ENCODE measurements at regions not wholly inside any gene's neighbourhood (a gene's known extent, or its start where the extent isn't known, plus 50 kb on each side); places are given as distances from the start of the nearest gene placed in this dataset.

GRCh38 chr3:73203633-73204032 lies 142.2 kb downstream of the EBLN2 start (continued):
- TF ChIP-seq REST (IDR thresholded peaks at IDR 0.05) (no peak), EGR1 (IDR thresholded peaks at IDR 0.05; ENCODE audit: low read depth in 2 of 2) (no peak), JUND (IDR thresholded peaks at IDR 0.05) (no peak)

DNA sequence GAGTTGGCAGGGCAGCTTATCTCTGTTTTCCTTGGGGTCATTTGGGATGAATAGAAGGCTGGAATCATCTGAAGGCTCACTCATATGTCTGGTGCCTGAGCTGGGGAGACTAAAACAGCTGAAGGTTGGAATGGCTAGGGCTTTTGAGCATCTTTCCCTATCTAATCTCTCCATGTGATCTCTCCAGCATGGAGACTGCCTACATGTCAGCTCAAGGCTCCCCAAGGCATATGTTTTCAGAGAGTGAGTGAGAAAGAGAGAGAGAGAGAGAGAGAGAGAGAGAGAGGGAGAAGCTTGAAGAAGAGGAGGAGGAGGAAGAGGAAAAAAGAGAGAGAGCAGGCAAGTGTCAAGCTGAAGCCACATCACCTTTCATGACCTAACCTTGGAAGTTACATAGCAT lies 143.4 kb downstream of the EBLN2 start:
- Histone ChIP-seq H3K27me3 (ENCODE audit: control insufficient read depth in 4 of 4, insufficient read depth in 4 of 4, low read length in 3 of 4) (no peaks in the 10 kb centered on the region), H3K9ac (ENCODE audit: low read depth in 1 of 2, low read length in 2 of 2) (no peak overlapping the region), H3K4me3 (ENCODE audit: low read depth in 1 of 3, low read length in 3 of 3) (no peak overlapping the region), H3K36me3 (ENCODE audit: control insufficient read depth in 4 of 4, insufficient read depth in 3 of 4, low read depth in 1 of 4, low read length in 3 of 4) (no peaks in the 10 kb centered on the region), H3K4me1 (ENCODE audit: control insufficient read depth in 4 of 4, insufficient read depth in 4 of 4, low read length in 3 of 4) (no peaks in the 10 kb centered on the region), H3K27ac (ENCODE audit: low read depth in 1 of 2, low read length in 2 of 2) (no peak overlapping the region), H3K9me3 (ENCODE audit: control insufficient read depth in 4 of 4, low read length in 3 of 4) (no peaks in the 10 kb centered on the region)
- DNase-seq (ENCODE audit: low spot score), result no peak
- TF ChIP-seq EGR1 (IDR thresholded peaks at IDR 0.05; ENCODE audit: low read depth in 2 of 2) (no peak), NR2F2 (IDR thresholded peaks at IDR 0.05) (no peak)

DNA sequence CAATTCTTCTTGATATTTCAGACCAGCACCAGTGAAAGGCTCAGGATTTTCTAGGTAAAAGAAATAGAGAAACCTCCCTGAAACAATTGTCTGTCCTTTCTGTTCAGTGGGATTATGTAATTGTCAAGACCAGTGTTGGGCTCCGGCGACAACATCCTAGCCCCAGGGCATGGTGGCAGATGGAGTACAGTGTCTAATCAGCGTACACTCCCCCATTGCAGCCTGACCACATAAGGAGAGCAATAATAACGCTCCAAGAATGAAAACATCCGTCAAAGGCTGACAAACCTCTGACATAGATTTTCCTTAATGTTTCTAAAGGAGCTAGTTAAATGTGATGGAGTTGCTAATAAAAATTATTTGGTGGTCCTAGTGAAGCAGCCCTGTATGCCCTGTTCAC lies 144.6 kb downstream of the EBLN2 start:
- no peaks in the 10 kb centered on the region for H3K36me3 ChIP-seq (ENCODE audit: control insufficient read depth in 4 of 4, insufficient read depth in 3 of 4, low read depth in 1 of 4, low read length in 3 of 4)
- WGBS, result 87% methylated on average over 5 of the region's 5 CpGs

More for the DNA sequence above, 144.6 kb downstream of the EBLN2 start:
- H3K4me1 ChIP-seq (ENCODE audit: control insufficient read depth in 4 of 4, insufficient read depth in 4 of 4, low read length in 3 of 4), result no peaks in the 10 kb centered on the region
- H3K27me3 ChIP-seq (ENCODE audit: control insufficient read depth in 4 of 4, insufficient read depth in 4 of 4, low read length in 3 of 4), result no peaks in the 10 kb centered on the region
- H3K9ac ChIP-seq (ENCODE audit: low read depth in 1 of 2, low read length in 2 of 2), result no peak overlapping the region
- H3K9me3 ChIP-seq (ENCODE audit: control insufficient read depth in 4 of 4, low read length in 3 of 4), result no peaks in the 10 kb centered on the region
- H3K4me3 ChIP-seq (ENCODE audit: low read depth in 1 of 3, low read length in 3 of 3), result no peak overlapping the region
- H3K27ac ChIP-seq (ENCODE audit: low read depth in 1 of 2, low read length in 2 of 2), result no peak overlapping the region
- no peak for DNase-seq (ENCODE audit: low spot score)
- no peak for TF ChIP-seq YY1 (IDR thresholded peaks at IDR 0.05)
- TF ChIP-seq, protein P1, sequence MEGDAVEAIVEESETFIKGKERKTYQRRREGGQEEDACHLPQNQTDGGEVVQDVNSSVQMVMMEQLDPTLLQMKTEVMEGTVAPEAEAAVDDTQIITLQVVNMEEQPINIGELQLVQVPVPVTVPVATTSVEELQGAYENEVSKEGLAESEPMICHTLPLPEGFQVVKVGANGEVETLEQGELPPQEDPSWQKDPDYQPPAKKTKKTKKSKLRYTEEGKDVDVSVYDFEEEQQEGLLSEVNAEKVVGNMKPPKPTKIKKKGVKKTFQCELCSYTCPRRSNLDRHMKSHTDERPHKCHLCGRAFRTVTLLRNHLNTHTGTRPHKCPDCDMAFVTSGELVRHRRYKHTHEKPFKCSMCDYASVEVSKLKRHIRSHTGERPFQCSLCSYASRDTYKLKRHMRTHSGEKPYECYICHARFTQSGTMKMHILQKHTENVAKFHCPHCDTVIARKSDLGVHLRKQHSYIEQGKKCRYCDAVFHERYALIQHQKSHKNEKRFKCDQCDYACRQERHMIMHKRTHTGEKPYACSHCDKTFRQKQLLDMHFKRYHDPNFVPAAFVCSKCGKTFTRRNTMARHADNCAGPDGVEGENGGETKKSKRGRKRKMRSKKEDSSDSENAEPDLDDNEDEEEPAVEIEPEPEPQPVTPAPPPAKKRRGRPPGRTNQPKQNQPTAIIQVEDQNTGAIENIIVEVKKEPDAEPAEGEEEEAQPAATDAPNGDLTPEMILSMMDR (IDR thresholded peaks at IDR 0.05; ENCODE audit: low read depth, low read length, missing input control), result no peak
- no peak for TF ChIP-seq TAF1 (conservative IDR thresholded peaks at IDR 0.05)
- no peak for TF ChIP-seq RAD21 (IDR thresholded peaks at IDR 0.05)
- TF ChIP-seq NR2F2 (IDR thresholded peaks at IDR 0.05), result no peak
- no peak for TF ChIP-seq HNF4G (IDR thresholded peaks at IDR 0.05)
- no peak for TF ChIP-seq JUND (IDR thresholded peaks at IDR 0.05)
- TF ChIP-seq FOXA2 (IDR thresholded peaks at IDR 0.05), result no peak
- TF ChIP-seq REST (IDR thresholded peaks at IDR 0.05), result no peak
- no peak for TF ChIP-seq GABPA (IDR thresholded peaks at IDR 0.05 in 1 of 2, conservative IDR thresholded peaks at IDR 0.05 in 1 of 2)
- no peak for TF ChIP-seq FOXA1 (IDR thresholded peaks at IDR 0.05)
- no peak for TF ChIP-seq ZBTB33 (IDR thresholded peaks at IDR 0.05)
- no peak for TF ChIP-seq ATF3 (IDR thresholded peaks at IDR 0.05)
- no peak for TF ChIP-seq MAX (IDR thresholded peaks at IDR 0.05)
- TF ChIP-seq RXRA (IDR thresholded peaks at IDR 0.05), result no peak
- TF ChIP-seq SP1 (IDR thresholded peaks at IDR 0.05), result no peak
- TF ChIP-seq HNF4A (conservative IDR thresholded peaks at IDR 0.05), result no peak
- TF ChIP-seq EGR1 (IDR thresholded peaks at IDR 0.05; ENCODE audit: low read depth in 2 of 2), result no peak

Measured in liver (tissue), 8 donors.